RWPE2 (cell line): ENCODE measurements at regions not wholly inside any gene's neighbourhood (a gene's known extent, or its start where the extent isn't known, plus 50 kb on each side); places are given as distances from the start of the nearest gene placed in this dataset.
A peak's percentile ranks its signal among the peaks of the same experiment; 100 is the strongest.
"Not testable (repeated sequence)": the region's sequence is repeated elsewhere in the genome, so short reads cannot be mapped to it uniquely, and the experiment has no call there.

Experiments used
- ATAC-seq: fragments of 200-7000 bp; cut with Tn5 transposase; 3 replicates; pipeline ENCODE4 v1.9.1; 2021; ENCODE audit warnings: low read depth
- DNase-seq: peaks from one replicate; pipeline ENCODE4 v3.0.0-alpha.2; 2020; ENCODE audit warnings: low spot score
- H3K27ac ChIP-seq: fragments of 450-650 bp; 2 replicates; pipeline ENCODE4 v1.5.1; 2017; ENCODE audit warnings: mild to moderate bottlenecking; ENCODE audit not compliant: poor library complexity, severe bottlenecking
- H3K27me3 ChIP-seq: fragments of 250-450 bp; sonication (Bioruptor Pico); 2 replicates; pipeline ENCODE4 v1.5.1; 2021; ENCODE audit warnings: mild to moderate bottlenecking, moderate library complexity; ENCODE audit not compliant: insufficient read depth, poor library complexity, severe bottlenecking
- H3K36me3 ChIP-seq: fragments of 250-450 bp; sonication (Bioruptor Pico); 2 replicates; pipeline ENCODE4 v1.5.1; 2020; ENCODE audit warnings: low read depth, mild to moderate bottlenecking, moderate library complexity
- H3K4me1 ChIP-seq: fragments of 250-450 bp; sonication (Bioruptor Pico); 2 replicates; pipeline ENCODE4 v1.5.1; 2021; ENCODE audit warnings: mild to moderate bottlenecking, moderate library complexity; ENCODE audit not compliant: insufficient read depth, poor library complexity, severe bottlenecking
- H3K4me3 ChIP-seq: fragments of 250-450 bp; sonication (Bioruptor Pico); 2 replicates; pipeline ENCODE4 v1.5.1; 2021; ENCODE audit warnings: mild to moderate bottlenecking, moderate library complexity; ENCODE audit not compliant: severe bottlenecking
- H3K9me3 ChIP-seq: fragments of 250-450 bp; sonication (Bioruptor Pico); 2 replicates; pipeline ENCODE4 v1.5.1; 2021; ENCODE audit warnings: mild to moderate bottlenecking, moderate library complexity; ENCODE audit not compliant: severe bottlenecking

GRCh38 chr21:6086038-6086437 is 4435.3 kb upstream of the TPTE start:
- not testable (repeated sequence) for H3K9me3 ChIP-seq, H3K4me3 ChIP-seq, H3K36me3 ChIP-seq, H3K27ac ChIP-seq, H3K4me1 ChIP-seq, DNase-seq, H3K27me3 ChIP-seq
- peak; percentile 70 for ATAC-seq

GRCh38 chr21:6087579-6088178 is 4433.7 kb upstream of the TPTE start:
- H3K4me3 ChIP-seq, ATAC-seq, H3K36me3 ChIP-seq, H3K4me1 ChIP-seq, H3K27ac ChIP-seq, H3K27me3 ChIP-seq, H3K9me3 ChIP-seq, DNase-seq: not testable (repeated sequence)

GRCh38 chr21:6090286-6090908 is 4431.0 kb upstream of the TPTE start:
- ATAC-seq, H3K4me1 ChIP-seq, H3K27me3 ChIP-seq, DNase-seq, H3K9me3 ChIP-seq, H3K4me3 ChIP-seq, H3K27ac ChIP-seq, H3K36me3 ChIP-seq: not testable (repeated sequence)

- not testable (repeated sequence) for H3K27ac ChIP-seq, H3K27me3 ChIP-seq, H3K4me1 ChIP-seq, H3K9me3 ChIP-seq, H3K36me3 ChIP-seq, H3K4me3 ChIP-seq, DNase-seq
- ATAC-seq: peak; percentile 78
Observed at GRCh38 chr21:6091335-6092027, 4429.9 kb upstream of the TPTE start.

GRCh38 chr21:6092401-6092800 is 4429.0 kb upstream of the TPTE start:
- H3K4me3 ChIP-seq, ATAC-seq, H3K4me1 ChIP-seq, H3K27me3 ChIP-seq, H3K9me3 ChIP-seq, DNase-seq, H3K27ac ChIP-seq, H3K36me3 ChIP-seq: not testable (repeated sequence)

- DNase-seq, H3K4me3 ChIP-seq, H3K27me3 ChIP-seq, ATAC-seq, H3K4me1 ChIP-seq, H3K36me3 ChIP-seq, H3K9me3 ChIP-seq, H3K27ac ChIP-seq: not testable (repeated sequence)
Observed at GRCh38 chr21:6093419-6093818, 4428.0 kb upstream of the TPTE start.

- H3K36me3 ChIP-seq, ATAC-seq, DNase-seq, H3K27me3 ChIP-seq, H3K9me3 ChIP-seq, H3K4me3 ChIP-seq, H3K27ac ChIP-seq, H3K4me1 ChIP-seq: not testable (repeated sequence)
Observed at GRCh38 chr21:6093870-6094269, 4427.5 kb upstream of the TPTE start.

- not testable (repeated sequence) for H3K4me1 ChIP-seq, ATAC-seq, H3K27ac ChIP-seq, H3K9me3 ChIP-seq, H3K4me3 ChIP-seq, H3K36me3 ChIP-seq, H3K27me3 ChIP-seq, DNase-seq
Observed at GRCh38 chr21:6095304-6095703, 4426.1 kb upstream of the TPTE start.

- not testable (repeated sequence) for H3K27ac ChIP-seq
Observed at GRCh38 chr21:6096560-6097424, 4424.6 kb upstream of the TPTE start.

GRCh38 chr21:6097736-6098135 is 4423.6 kb upstream of the TPTE start:
- H3K4me3 ChIP-seq, DNase-seq, H3K36me3 ChIP-seq, H3K27ac ChIP-seq, H3K9me3 ChIP-seq, H3K4me1 ChIP-seq, ATAC-seq, H3K27me3 ChIP-seq: not testable (repeated sequence)

More at GRCh38 chr21:6096560-6097424, 4424.6 kb upstream of the TPTE start:
- DNase-seq, H3K36me3 ChIP-seq, H3K4me3 ChIP-seq, H3K4me1 ChIP-seq, H3K27me3 ChIP-seq, H3K9me3 ChIP-seq: not testable (repeated sequence)
- peak; percentile 81 for ATAC-seq
